DMS79 treated with DMSO at 0.1 percent for 48 hours (cell line): ENCODE measurements at regions not wholly inside any gene's neighbourhood (a gene's known extent, or its start where the extent isn't known, plus 50 kb on each side); places are given as distances from the start of the nearest gene placed in this dataset.
A peak's percentile ranks its signal among the peaks of the same experiment; 100 is the strongest.
"Not testable (repeated sequence)": the region's sequence is repeated elsewhere in the genome, so short reads cannot be mapped to it uniquely, and the experiment has no call there.

ENCODE experiments used
- DNase-seq: peaks from one replicate; lab custom pipeline; 2025; lab: John Stamatoyannopoulos, UW

GRCh38 chr7:125382401-125382800 is 452.8 kb upstream of the POT1 start:
- DNase-seq, result no peak

GRCh38 chr7:125375942-125376341 is 446.3 kb upstream of the POT1 start:
- DNase-seq, result no peak

GRCh38 chr7:125370502-125370901 is 440.9 kb upstream of the POT1 start:
- DNase-seq, result no peak

GRCh38 chr7:125363873-125364272 is 434.2 kb upstream of the POT1 start:
- no peak for DNase-seq

- no peak for DNase-seq
Observed at GRCh38 chr7:125358551-125359167, 429.0 kb upstream of the POT1 start.

- no peak for DNase-seq
Observed at GRCh38 chr7:125357676-125358455, 428.2 kb upstream of the POT1 start.

GRCh38 chr7:125355899-125356298 is 426.3 kb upstream of the POT1 start:
- DNase-seq, result no peak

- DNase-seq, result no peak
Observed at GRCh38 chr7:125347269-125347668, 417.6 kb upstream of the POT1 start.

GRCh38 chr7:125338110-125338509 is 408.5 kb upstream of the POT1 start:
- DNase-seq, result no peak

GRCh38 chr7:125336326-125336725 is 406.7 kb upstream of the POT1 start:
- no peak for DNase-seq

- peak; percentile 37 for DNase-seq
Observed at GRCh38 chr7:125326666-125327255, 397.1 kb upstream of the POT1 start.

- DNase-seq, result no peak
Observed at GRCh38 chr7:125316466-125316865, 386.8 kb upstream of the POT1 start.

GRCh38 chr7:125299003-125299765 is 369.6 kb upstream of the POT1 start:
- DNase-seq, result no peak

- no peak for DNase-seq
Observed at GRCh38 chr7:125279961-125280360, 350.3 kb upstream of the POT1 start.

- DNase-seq, result no peak
Observed at GRCh38 chr7:125278318-125278717, 348.7 kb upstream of the POT1 start.

GRCh38 chr7:125274742-125275141 is 345.1 kb upstream of the POT1 start:
- not testable (repeated sequence) for DNase-seq

- not testable (repeated sequence) for DNase-seq
Observed at GRCh38 chr7:125264174-125264856, 334.7 kb upstream of the POT1 start.

GRCh38 chr7:125258876-125259417 is 329.3 kb upstream of the POT1 start:
- DNase-seq, result not testable (repeated sequence)

- DNase-seq, result no peak
Observed at GRCh38 chr7:125257617-125258016, 328.0 kb upstream of the POT1 start.

- DNase-seq, result no peak
Observed at GRCh38 chr7:125256446-125256845, 326.8 kb upstream of the POT1 start.

- no peak for DNase-seq
Observed at GRCh38 chr7:125255810-125256209, 326.2 kb upstream of the POT1 start.

- no peak for DNase-seq
Observed at GRCh38 chr7:125254566-125254965, 324.9 kb upstream of the POT1 start.
